ENCODE measurements at regions not wholly inside any gene's neighbourhood (a gene's known extent, or its start where the extent isn't known, plus 50 kb on each side); places are given as distances from the start of the nearest gene placed in this dataset.

GRCh38 chr20:17858450-17859001 is 110.1 kb downstream of the SNX5 start:
- no peak for DNase-seq (ENCODE audit: low read depth)

GRCh38 chr20:17857639-17858449 is 110.8 kb downstream of the SNX5 start:
- DNase-seq (ENCODE audit: low read depth), result no peak

GRCh38 chr20:17856837-17857605 is 111.6 kb downstream of the SNX5 start:
- no peak for DNase-seq (ENCODE audit: low read depth)

GRCh38 chr20:17856024-17856564 is 112.5 kb downstream of the SNX5 start:
- DNase-seq (ENCODE audit: low read depth), result peak; percentile 39

GRCh38 chr20:17854307-17854903 is 114.2 kb downstream of the SNX5 start:
- DNase-seq (ENCODE audit: low read depth), result peak; percentile 35

- no peak for DNase-seq (ENCODE audit: low read depth)
Observed at GRCh38 chr20:17852323-17852722, 116.3 kb downstream of the SNX5 start.

- no peak for DNase-seq (ENCODE audit: low read depth)
Observed at GRCh38 chr20:17850684-17851026, 117.9 kb downstream of the SNX5 start.

GRCh38 chr20:17849901-17850683 is 118.5 kb downstream of the SNX5 start:
- peak; percentile 67 for DNase-seq (ENCODE audit: low read depth)

- no peak for DNase-seq (ENCODE audit: low read depth)
Observed at GRCh38 chr20:17849138-17849900, 119.3 kb downstream of the SNX5 start.

- DNase-seq (ENCODE audit: low read depth), result no peak
Observed at GRCh38 chr20:17848249-17849048, 120.1 kb downstream of the SNX5 start.

- DNase-seq (ENCODE audit: low read depth), result no peak
Observed at GRCh38 chr20:17845701-17846475, 122.7 kb downstream of the SNX5 start.

GRCh38 chr20:17844549-17845298 is 123.9 kb downstream of the SNX5 start:
- no peak for DNase-seq (ENCODE audit: low read depth)

GRCh38 chr20:17844133-17844429 is 124.5 kb downstream of the SNX5 start:
- no peak for DNase-seq (ENCODE audit: low read depth)

- peak; percentile 74 for DNase-seq (ENCODE audit: low read depth)
Observed at GRCh38 chr20:17843246-17844132, 125.1 kb downstream of the SNX5 start.

GRCh38 chr20:17841751-17842215 is 126.8 kb downstream of the SNX5 start:
- peak; percentile 25 for DNase-seq (ENCODE audit: low read depth)

- DNase-seq (ENCODE audit: low read depth), result no peak
Observed at GRCh38 chr20:17840423-17840822, 128.2 kb downstream of the SNX5 start.

- no peak for DNase-seq (ENCODE audit: low read depth)
Observed at GRCh38 chr20:17838921-17839320, 129.7 kb downstream of the SNX5 start.
